HG02642 (cell line): ENCODE measurements at regions not wholly inside any gene's neighbourhood (a gene's known extent, or its start where the extent isn't known, plus 50 kb on each side); places are given as distances from the start of the nearest gene placed in this dataset.

Experiments
- ATAC-seq: cut with Tn5 transposase; IDR thresholded peaks from one replicate; pipeline ENCODE4 v1.9.1; 2021; ENCODE audit warnings: mild to moderate bottlenecking; ENCODE audit not compliant: unreplicated experiment, poor library complexity

GRCh38 chr4:14188214-14188613 lies 560.7 kb upstream of the BOD1L1 start:
- no peak for ATAC-seq

GRCh38 chr4:14193601-14194000 lies 566.1 kb upstream of the BOD1L1 start:
- no peak for ATAC-seq

DNA sequence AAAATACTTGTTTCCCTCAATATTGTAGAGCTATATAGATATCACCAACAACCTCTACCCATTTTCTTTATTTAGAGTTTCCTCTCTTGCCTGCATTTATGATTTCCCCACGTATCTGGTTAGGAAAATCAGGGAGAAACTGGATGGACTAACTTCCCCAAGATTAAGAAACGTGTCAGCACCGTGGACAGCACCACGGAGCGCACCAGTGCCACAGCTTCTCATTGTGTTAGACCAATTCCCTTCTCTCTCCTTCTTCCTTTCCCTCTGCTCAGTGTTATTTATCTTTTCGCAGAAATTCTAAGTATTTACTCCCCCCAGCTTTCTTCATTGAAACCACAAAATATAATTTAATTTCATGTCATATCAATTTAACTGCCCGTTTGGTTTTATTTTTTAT lies 568.6 kb upstream of the BOD1L1 start:
- no peak for ATAC-seq

DNA sequence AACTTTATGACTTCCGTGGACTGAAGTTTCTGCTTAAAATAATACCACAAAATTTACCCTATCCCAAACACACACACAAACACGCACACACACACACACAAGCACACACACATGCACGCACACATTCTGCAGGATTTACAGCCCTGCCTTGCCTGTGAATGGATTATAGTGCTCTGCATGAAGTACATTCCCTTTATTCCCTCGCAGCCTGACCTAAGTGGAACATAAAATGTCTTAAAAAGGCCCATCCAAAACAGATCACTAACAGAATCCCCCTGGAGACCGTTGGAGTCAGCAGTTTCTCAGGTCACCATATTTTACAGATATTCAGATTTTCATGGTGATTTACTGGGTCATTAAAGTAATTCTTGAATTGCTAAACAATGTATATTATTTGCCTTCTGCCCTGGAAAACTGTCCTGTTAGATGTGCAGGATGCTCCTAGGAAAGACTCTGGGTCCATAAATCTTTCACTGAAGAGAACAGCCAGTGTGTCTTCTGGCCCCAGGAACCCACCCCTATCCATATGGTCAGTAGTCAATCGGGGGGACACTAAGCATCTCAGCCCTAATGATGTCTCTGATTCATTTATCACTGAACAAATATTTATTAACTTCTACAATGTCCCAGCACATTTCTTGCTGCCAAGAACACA lies 587.7 kb upstream of the BOD1L1 start:
- no peak for ATAC-seq

DNA sequence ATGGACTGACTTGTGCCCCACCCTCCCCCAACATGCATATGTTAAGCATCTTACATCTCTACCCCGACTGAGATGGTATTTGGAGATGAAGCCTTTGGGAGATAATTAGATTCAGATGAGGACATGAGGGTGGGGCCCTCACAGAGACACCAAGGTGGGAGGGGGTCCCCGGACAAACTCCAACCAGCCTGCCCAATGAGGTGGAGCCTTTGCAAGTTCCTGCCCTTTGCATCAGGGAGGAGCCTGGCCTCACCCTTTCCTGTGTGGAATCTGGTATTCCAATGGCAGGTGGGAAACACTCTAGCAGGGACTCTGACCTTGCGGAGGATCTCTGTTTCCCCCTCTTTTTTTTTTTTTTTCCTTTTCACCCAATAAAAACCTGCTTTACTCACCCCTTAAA lies 589.9 kb upstream of the BOD1L1 start:
- no peak for ATAC-seq

DNA sequence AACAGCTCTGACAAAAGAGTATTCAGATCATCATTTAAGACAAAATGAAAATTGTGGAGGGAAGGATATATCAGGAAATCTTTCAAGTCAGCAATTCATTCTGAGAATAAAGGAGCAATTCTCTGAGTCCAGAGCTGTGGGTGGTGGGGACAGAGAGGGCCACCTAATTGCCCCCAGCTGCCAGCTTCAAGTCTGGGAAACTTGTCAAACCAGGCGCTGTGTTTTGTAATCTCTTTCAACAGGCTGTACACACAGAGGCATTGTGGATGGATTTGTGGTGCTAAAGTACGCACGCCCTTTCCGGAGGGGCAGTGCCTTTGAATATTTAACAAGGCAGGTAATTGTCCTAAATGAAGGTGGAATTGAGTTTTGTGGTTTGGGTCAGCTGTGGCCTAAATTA lies 591.1 kb upstream of the BOD1L1 start:
- no peak for ATAC-seq

DNA sequence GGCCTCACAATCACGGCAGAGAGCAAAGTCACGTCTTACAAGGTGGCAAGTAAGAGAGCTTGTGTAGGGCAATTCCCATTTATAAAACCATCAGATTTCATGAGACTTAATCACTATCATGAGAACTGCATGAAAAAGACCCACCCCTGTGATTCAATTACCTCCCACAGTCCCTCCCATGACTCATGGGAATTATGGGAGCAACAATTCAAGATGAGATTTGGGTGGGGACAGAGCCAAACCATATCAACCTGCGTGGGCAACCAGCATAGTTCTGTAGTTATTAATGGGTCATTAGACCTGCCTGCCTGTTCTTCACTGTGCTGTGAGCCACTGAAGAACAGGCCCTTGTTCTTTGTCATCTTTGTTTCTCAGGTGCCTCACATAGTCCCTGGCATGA lies 593.7 kb upstream of the BOD1L1 start:
- ATAC-seq: no peak

DNA sequence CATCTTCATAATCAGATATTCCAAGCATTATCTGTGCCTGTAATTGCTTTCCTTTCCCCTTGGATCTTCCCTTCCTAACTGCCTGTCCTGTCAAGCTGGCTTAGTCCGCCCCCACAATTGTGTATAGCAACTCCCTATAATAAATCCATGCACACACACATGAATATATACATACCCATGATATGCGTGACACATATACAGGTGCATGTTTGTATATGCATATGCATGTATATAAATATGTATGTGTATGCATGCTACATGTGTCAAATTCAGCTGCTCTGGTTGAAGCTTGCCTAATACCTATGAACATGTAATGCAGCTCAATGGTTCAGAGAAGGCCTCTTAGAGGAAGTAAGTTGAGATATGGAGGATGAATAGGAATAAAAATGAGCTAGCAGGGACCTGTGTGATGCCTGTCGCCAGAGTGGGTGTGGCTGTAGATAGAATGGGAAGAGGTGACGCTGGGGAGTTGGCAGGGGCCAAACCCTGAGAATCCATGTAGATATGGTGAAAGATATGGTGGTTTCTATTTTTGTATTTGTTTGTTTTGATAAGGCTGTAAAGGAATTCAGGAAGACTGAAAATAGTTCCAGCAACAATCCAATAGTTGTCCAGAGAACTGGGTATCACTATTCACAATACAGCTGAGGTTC lies 595.0 kb upstream of the BOD1L1 start:
- no peak for ATAC-seq

GRCh38 chr4:14223461-14223860 lies 595.9 kb upstream of the BOD1L1 start:
- ATAC-seq: no peak

GRCh38 chr4:14225688-14226207 lies 598.2 kb upstream of the BOD1L1 start:
- no peak for ATAC-seq

DNA sequence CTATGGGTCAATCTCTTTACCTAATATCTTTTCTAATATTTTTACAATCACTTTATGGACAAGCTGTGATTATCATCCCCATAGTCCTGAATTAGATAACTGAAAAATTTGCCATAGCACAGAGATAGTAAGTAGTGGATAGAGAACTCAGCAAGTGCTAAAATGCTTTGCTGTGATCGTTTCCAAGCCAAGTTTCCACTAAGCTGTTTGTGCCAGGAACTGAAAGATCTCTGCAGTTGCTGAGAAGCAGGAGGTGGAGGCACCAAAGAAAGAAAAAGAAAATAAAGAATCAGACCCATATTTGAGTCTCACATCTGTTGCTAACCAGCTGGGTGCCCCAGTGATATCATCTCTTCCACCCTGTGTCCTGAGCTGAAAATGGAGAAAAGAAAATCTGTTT lies 605.6 kb upstream of the BOD1L1 start:
- ATAC-seq: no peak

- ATAC-seq: no peak
Measured at GRCh38 chr4:14234307-14234706, 606.8 kb upstream of the BOD1L1 start.

DNA sequence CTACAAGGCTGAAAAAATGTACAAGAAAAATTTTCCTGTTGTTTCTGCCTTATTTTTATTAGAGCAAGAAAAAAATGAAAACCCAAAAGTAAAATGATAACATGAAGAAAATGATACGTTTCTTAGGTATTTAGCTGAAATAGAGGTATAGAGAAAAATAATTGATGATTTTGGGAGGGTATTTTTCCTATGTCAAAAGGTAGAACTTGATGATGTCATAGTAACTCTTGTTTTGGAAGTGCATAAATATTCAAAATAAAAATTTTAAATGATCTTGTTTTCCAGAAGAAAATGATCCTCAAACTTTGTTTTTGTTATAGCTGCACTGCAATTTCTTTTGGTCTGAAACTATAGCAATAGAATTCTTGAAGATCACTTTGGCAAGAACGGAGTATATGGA lies 608.8 kb upstream of the BOD1L1 start:
- ATAC-seq: no peak

GRCh38 chr4:14237911-14238310 lies 610.4 kb upstream of the BOD1L1 start:
- ATAC-seq: no peak

DNA sequence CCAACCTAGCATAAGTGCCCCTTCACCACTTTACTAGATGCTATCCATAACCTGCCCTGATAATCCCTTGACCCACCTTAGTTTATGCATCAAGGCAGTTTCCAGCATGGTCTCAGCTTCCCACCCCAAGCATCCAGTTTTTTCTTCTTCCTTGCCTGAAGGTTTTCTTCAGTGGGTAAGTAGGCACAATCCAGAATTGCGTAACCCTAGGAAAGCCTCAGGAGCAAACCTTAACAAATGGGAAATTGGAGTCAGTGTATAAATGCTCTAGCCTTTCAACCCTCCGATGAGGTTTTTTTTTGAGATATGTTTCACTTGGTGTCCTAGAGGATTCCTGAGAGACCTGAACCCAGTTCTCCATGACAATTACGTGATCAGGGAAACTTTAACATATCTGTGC lies 614.0 kb upstream of the BOD1L1 start:
- no peak for ATAC-seq

- ATAC-seq: no peak
Measured at GRCh38 chr4:14247767-14248166, 620.2 kb upstream of the BOD1L1 start.

DNA sequence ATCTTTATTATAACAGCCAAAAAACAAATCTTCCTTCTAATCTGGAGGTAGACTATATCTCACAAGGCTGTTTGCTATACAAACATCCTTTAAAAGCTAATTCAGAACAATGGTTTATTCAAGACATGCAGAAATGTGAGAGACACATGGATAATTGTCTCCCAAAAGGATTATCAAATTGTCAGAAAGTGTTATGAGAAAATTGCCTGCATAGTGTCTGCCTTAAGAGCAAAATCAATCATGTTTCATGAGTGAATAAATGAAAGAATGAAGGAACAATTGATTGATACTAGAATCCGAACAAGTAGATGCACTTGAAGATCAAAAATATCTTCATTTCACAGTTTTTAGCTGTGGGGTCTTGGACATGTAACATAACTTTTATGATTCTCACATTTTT lies 621.7 kb upstream of the BOD1L1 start:
- ATAC-seq: no peak

GRCh38 chr4:14254252-14254651 lies 626.7 kb upstream of the BOD1L1 start:
- peak; percentile 75 for ATAC-seq

GRCh38 chr4:14254926-14255325 lies 627.4 kb upstream of the BOD1L1 start:
- no peak for ATAC-seq

- ATAC-seq: no peak
Measured at GRCh38 chr4:14257903-14258302, 630.4 kb upstream of the BOD1L1 start.

GRCh38 chr4:14259936-14260335 lies 632.4 kb upstream of the BOD1L1 start:
- no peak for ATAC-seq

DNA sequence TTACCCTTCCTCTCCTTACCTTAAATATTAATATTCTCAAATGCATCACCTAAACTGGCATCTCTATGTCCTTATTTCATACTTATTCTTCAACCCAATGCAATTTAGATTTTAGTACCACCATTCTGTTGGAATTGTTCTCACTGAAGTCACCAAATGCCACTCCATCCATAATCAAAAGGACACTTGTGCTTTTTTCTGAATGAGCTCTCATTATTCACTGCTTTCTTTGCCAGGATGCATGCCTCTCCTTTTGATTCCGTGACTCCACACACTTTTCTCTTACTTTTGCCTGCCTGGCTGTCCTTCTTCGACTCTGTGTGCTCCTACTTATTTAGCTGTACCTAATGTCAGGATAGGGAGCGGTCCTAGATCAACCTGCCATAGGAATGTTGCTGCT lies 633.1 kb upstream of the BOD1L1 start:
- ATAC-seq: no peak
